Neutrophil (primary cell): ENCODE measurements at regions not wholly inside any gene's neighbourhood (a gene's known extent, or its start where the extent isn't known, plus 50 kb on each side); places are given as distances from the start of the nearest gene placed in this dataset.

Source experiments
- H3K27ac ChIP-seq: fragments of 200-600 bp; sonication (generic); 2 replicates; pipeline ENCODE4 v1.5.1; 2016; ENCODE audit warnings: mild to moderate bottlenecking, moderate library complexity
- H3K27me3 ChIP-seq: fragments of 200-600 bp; sonication (generic); 2 replicates; pipeline ENCODE4 v1.6.0; 2016; ENCODE audit warnings: mild to moderate bottlenecking
- H3K36me3 ChIP-seq: fragments of 200-600 bp; sonication (generic); 2 replicates; pipeline ENCODE4 v1.5.1; 2017
- H3K4me1 ChIP-seq, 2 experiments: fragments of 200-600 bp in 1 of 2; sonication (generic) in 1 of 2; 1 replicate in 1 of 2; 2 replicates in 1 of 2; pipeline versions ENCODE4 v1.5.1 to v1.6.1; 2013 to 2016; ENCODE audit warnings: low read depth in 1 of 2, low read length in 1 of 2, mild to moderate bottlenecking in 1 of 2, moderate library complexity in 1 of 2; ENCODE audit not compliant: control insufficient read depth in 1 of 2, insufficient read depth in 1 of 2
- H3K4me3 ChIP-seq, 2 experiments: fragments of 200-600 bp in 1 of 2; sonication (generic) in 1 of 2; 1 replicate in 1 of 2; 2 replicates in 1 of 2; pipeline ENCODE4 v1.5.1; 2013 to 2016; ENCODE audit warnings: low read depth in 1 of 2, low read length in 1 of 2, mild to moderate bottlenecking in 1 of 2, moderate library complexity in 1 of 2
- H3K9me3 ChIP-seq: fragments of 200-600 bp; sonication (generic); 2 replicates; pipeline ENCODE4 v1.5.1; 2016
- TF ChIP-seq, protein P1 (sequence below): fragments of 200-600 bp; sonication (generic); IDR thresholded peaks from 2 replicates; pipeline ENCODE4 v1.5.1; 2016; ENCODE audit warnings: antibody characterized with exemption

DNA sequence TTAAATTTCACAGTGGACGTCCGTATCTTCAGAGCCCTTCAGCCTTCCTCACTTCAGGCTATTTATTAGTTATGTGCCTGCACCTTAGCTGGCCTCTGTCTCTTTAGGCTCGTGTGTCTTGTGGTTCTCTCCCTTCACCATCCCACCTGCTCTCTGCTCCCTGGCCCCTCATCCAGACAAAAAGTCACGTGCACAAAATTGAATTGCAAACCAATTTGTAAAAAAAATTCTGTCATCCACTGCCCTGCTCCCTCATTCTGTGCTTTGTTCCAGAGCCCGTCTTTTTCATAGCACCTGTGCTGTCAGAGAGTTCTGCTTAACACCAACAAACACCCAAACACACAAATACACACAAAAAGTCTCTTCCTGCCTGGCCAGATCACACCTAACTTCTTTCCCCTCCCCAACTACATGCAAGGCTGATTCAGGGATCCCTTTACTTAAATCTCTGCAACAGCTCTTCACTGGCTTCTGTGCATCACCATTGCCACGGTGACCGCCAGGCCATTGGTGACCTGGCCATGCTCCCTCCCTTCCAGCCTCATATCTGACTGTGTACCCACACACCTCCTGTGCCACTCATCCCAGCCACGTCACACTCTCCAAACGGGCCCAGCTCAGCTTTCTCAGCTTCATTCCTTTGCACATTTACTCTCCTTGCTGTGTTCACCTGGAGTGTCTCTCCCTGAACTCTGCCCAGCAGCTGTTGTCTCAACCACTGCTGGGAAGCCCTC, 205.7 kb downstream of the TTC8 start:
- TF ChIP-seq, protein P1, sequence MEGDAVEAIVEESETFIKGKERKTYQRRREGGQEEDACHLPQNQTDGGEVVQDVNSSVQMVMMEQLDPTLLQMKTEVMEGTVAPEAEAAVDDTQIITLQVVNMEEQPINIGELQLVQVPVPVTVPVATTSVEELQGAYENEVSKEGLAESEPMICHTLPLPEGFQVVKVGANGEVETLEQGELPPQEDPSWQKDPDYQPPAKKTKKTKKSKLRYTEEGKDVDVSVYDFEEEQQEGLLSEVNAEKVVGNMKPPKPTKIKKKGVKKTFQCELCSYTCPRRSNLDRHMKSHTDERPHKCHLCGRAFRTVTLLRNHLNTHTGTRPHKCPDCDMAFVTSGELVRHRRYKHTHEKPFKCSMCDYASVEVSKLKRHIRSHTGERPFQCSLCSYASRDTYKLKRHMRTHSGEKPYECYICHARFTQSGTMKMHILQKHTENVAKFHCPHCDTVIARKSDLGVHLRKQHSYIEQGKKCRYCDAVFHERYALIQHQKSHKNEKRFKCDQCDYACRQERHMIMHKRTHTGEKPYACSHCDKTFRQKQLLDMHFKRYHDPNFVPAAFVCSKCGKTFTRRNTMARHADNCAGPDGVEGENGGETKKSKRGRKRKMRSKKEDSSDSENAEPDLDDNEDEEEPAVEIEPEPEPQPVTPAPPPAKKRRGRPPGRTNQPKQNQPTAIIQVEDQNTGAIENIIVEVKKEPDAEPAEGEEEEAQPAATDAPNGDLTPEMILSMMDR = no peak
- Histone ChIP-seq H3K4me3 (no peak overlapping the region), H3K27ac (no peak overlapping the region), H3K4me1 (peaks cover 20 to 25% of the 10 kb centered on the region in 2 experiments), H3K36me3 (no peaks in the 10 kb centered on the region), H3K9me3 (no peaks in the 10 kb centered on the region), H3K27me3 (peaks cover 50% of the 10 kb centered on the region)

DNA sequence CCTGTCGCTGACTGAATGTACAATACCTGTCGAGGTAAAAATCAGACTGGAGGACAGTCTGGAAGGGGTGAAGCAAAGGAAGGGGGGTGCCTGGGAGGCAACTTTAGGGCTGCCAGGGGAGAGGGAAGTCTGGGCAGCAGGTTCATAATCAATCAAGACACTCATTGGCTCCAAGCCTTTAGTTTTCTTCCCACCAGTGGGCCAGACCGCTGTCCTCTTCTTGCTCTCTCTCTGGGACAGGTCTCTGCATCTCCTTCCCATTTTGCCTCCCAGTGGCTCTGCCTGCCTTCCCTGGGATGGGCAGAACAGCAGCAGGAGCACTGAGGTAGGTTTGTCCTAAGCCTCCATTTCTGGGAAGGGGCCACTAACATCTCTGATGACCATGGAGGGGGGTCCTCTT, 206.5 kb downstream of the TTC8 start:
- H3K36me3 ChIP-seq = no peaks in the 10 kb centered on the region
- peaks cover 50% of the 10 kb centered on the region for H3K27me3 ChIP-seq
- TF ChIP-seq, protein P1 = no peak
- H3K9me3 ChIP-seq = no peaks in the 10 kb centered on the region
- no peak overlapping the region for H3K27ac ChIP-seq
- H3K4me3 ChIP-seq = no peak overlapping the region
- H3K4me1 ChIP-seq = peaks cover 13 to 18% of the 10 kb centered on the region in 2 experiments

DNA sequence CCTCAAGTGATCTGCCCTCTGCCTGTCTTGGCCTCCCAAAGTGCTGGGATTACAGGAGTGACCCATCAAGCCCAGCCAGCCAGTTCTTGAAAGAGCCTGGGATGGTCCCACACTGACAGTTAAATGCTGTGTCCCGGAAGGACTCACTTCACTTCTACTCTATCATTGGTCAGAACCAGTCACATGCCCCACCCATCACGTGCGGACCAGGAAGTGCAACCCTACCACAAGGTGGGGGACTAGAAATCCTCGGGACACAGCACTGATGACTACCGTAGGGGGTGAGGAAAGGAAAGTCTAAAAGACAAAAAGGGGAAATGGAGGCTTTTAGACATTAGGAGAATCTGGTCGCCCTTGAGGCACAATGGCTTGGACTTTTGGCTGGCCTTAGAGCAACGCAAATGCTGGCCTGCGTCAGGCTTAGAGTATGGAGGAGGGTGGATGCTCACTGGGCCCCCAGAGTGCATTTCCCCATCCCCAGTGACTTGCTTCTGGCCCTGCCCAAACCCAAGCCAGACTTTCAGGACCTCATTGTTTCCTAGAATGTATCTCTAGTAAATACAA, 207.7 kb downstream of the TTC8 start:
- Histone ChIP-seq H3K27me3 (peaks cover 41% of the 10 kb centered on the region), H3K27ac (no peak overlapping the region), H3K4me1 (peaks cover 5 to 7% of the 10 kb centered on the region in 2 experiments), H3K36me3 (no peaks in the 10 kb centered on the region), H3K9me3 (no peaks in the 10 kb centered on the region), H3K4me3 (no peak overlapping the region)
- TF ChIP-seq, protein P1 = no peak

DNA sequence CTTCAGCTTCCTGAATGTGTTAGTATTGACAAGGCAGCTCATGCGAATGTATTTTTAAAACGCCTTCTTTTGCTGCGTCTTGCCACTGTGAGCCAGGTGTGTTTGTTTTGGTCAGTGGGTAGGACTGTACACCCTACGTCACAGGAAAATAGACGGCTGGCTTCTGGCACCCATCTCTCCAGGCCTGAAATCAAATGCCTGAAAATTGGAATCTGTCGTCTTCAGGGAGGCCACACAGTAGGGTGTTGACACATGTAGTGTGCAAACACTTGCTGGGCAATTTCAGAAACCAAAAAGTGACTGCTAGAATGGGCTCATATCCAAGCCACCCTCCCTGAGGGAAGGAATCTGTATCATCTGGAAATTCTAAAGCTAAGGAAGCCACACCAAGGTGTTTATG, 209.3 kb downstream of the TTC8 start:
- TF ChIP-seq, protein P1 = no peak

DNA sequence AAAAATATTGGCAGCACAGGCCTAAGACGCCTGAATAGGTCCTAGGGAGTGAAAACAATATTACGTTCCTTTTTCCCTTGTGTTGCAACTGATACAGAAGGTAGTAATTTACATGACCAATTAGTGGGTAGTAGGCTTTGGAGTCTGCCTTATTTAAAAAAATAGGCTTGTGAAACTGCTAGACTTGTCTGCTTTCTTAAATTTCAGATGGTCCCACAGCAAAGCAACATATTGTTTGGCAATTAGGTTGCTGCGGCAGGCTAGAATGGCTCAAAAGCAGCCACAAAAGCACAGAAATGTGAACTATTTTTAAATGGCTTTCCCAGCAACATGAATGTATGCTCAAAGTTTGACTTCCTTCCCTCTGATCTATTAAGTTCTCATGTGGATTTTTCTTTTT, 211.9 kb downstream of the TTC8 start:
- Histone ChIP-seq H3K9me3 (no peaks in the 10 kb centered on the region), H3K27ac (no peak overlapping the region), H3K4me1 (peaks cover 11 to 14% of the 10 kb centered on the region in 2 experiments), H3K36me3 (no peaks in the 10 kb centered on the region), H3K27me3 (peaks cover 8% of the 10 kb centered on the region), H3K4me3 (no peak overlapping the region)
- TF ChIP-seq, protein P1 = no peak

More for the DNA sequence above, 209.3 kb downstream of the TTC8 start:
- H3K36me3 ChIP-seq = no peaks in the 10 kb centered on the region
- H3K4me3 ChIP-seq = no peak overlapping the region
- H3K9me3 ChIP-seq = no peaks in the 10 kb centered on the region
- H3K27ac ChIP-seq = no peak overlapping the region
- H3K4me1 ChIP-seq = no peaks in the 10 kb centered on the region
- H3K27me3 ChIP-seq = peaks cover 25% of the 10 kb centered on the region
